Neural progenitor cell (in vitro differentiated cells): ENCODE measurements at regions not wholly inside any gene's neighbourhood (a gene's known extent, or its start where the extent isn't known, plus 50 kb on each side); places are given as distances from the start of the nearest gene placed in this dataset.

ENCODE experiments used
- DNase-seq: peaks from one replicate; pipeline ENCODE4 v3.0.0-alpha.2; 2016; ENCODE audit warnings: low spot score
- H2AFZ ChIP-seq: fragments of 200-600 bp; sonication (generic); replicated peaks from 2 replicates; pipeline ENCODE4 v1.6.1; 2016; ENCODE audit warnings: antibody characterized with exemption
- H3F3A ChIP-seq: fragments of 200-600 bp; sonication (generic); 2 replicates; pipeline ENCODE4 v1.6.1; 2016; ENCODE audit warnings: antibody characterized with exemption, low read depth
- H3K27ac ChIP-seq: fragments of 200-600 bp; sonication (generic); 2 replicates; pipeline ENCODE4 v1.5.1; 2016; ENCODE audit warnings: mild to moderate bottlenecking
- H3K27me3 ChIP-seq: fragments of 200-600 bp; sonication (generic); 2 replicates; pipeline ENCODE4 v1.6.1; 2016; ENCODE audit warnings: mild to moderate bottlenecking, moderate library complexity
- H3K36me3 ChIP-seq: fragments of 200-600 bp; sonication (generic); 2 replicates; pipeline ENCODE4 v1.5.1; 2016
- H3K4me1 ChIP-seq: fragments of 200-600 bp; sonication (generic); 2 replicates; pipeline ENCODE4 v1.6.1; 2016; ENCODE audit warnings: mixed run types
- H3K4me2 ChIP-seq: fragments of 200-600 bp; sonication (generic); 2 replicates; pipeline ENCODE4 v1.6.1; 2016
- H3K4me3 ChIP-seq: fragments of 200-600 bp; sonication (generic); 2 replicates; pipeline ENCODE4 v1.5.1; 2016
- H3K79me2 ChIP-seq: fragments of 200-600 bp; sonication (generic); 2 replicates; pipeline ENCODE4 v1.6.1; 2016; ENCODE audit warnings: low read depth
- H3K9ac ChIP-seq: fragments of 200-600 bp; sonication (generic); 2 replicates; pipeline ENCODE4 v1.6.1; 2016
- H3K9me3 ChIP-seq: fragments of 200-600 bp; sonication (generic); 2 replicates; pipeline ENCODE4 v1.5.1; 2016; ENCODE audit warnings: low read depth
- H4K20me1 ChIP-seq: fragments of 200-600 bp; sonication (generic); 2 replicates; pipeline ENCODE4 v1.6.1; 2016; ENCODE audit warnings: low read depth
- H3K27ac Mint-ChIP-seq: 3 replicates; pipeline ENCODE4 v1.8.0; 2021; ENCODE audit warnings: mixed read lengths
- H3K27me3 Mint-ChIP-seq: 2 replicates; pipeline ENCODE4 v1.8.0; 2022; ENCODE audit warnings: low read depth, mild to moderate bottlenecking, inconsistent platforms, moderate library complexity, mixed read lengths; ENCODE audit not compliant: insufficient read depth
- H3K36me3 Mint-ChIP-seq: 3 replicates; pipeline ENCODE4 v1.8.0; 2021; ENCODE audit warnings: mixed read lengths
- H3K4me1 Mint-ChIP-seq: 3 replicates; pipeline ENCODE4 v1.8.0; 2021; ENCODE audit warnings: mixed read lengths
- H3K4me3 Mint-ChIP-seq: 3 replicates; pipeline ENCODE4 v1.8.0; 2021; ENCODE audit warnings: mild to moderate bottlenecking, moderate library complexity, mixed read lengths
- H3K9me3 Mint-ChIP-seq: 3 replicates; pipeline ENCODE4 v1.8.0; 2020; ENCODE audit warnings: mixed read lengths
- CTCF ChIP-seq: fragments of 200-600 bp; sonication (generic); IDR thresholded peaks from 2 replicates; pipeline ENCODE4 v1.5.1; 2017; ENCODE audit warnings: antibody characterized with exemption, mild to moderate bottlenecking
- EZH2 ChIP-seq: fragments of 200-600 bp; sonication (generic); IDR thresholded peaks from 2 replicates; pipeline ENCODE4 v1.6.1; 2017; ENCODE audit warnings: antibody characterized with exemption, mild to moderate bottlenecking, moderate library complexity
- EZH2phosphoT487 ChIP-seq: fragments of 200-600 bp; sonication (generic); IDR thresholded peaks from 2 replicates; pipeline ENCODE4 v1.6.1; 2017; ENCODE audit warnings: antibody characterized with exemption

DNA sequence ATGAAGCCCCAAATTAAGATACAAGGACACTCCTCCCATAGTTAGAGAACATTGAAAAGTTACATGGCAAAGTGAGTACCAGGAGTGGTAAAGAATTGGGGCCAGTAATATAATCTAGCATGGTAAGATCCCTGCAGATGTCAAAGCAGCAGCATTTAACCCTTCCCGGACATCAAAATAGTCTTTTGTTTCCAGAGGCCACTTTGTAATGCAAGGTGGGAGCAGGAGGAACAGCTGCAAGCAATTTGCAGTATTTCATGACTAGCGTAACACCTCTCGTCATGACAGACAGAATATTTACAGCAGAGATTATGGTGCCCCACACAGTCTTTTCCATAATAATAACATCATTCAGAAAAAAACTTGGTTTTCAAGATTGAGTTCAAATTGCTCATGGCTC, 123.2 kb upstream of the VGLL2 start:
- no peaks in the 10 kb centered on the region for H3K36me3 ChIP-seq
- no peaks in the 10 kb centered on the region for H3K79me2 ChIP-seq
- Mint-ChIP-seq H3K4me1 (peaks cover 3% of the 10 kb centered on the region), H3K27ac (no peak overlapping the region), H3K27me3 (no peaks in the 10 kb centered on the region), H3K9me3 (peaks cover 7% of the 10 kb centered on the region), H3K36me3 (no peaks in the 10 kb centered on the region), H3K4me3 (no peak overlapping the region)
- no peaks in the 10 kb centered on the region for H3K9me3 ChIP-seq
- TF ChIP-seq CTCF, result no peak
- no peak for TF ChIP-seq EZH2phosphoT487
- no peak for TF ChIP-seq EZH2
- no peak for DNase-seq
- no peaks in the 10 kb centered on the region for H3F3A ChIP-seq
- no peak overlapping the region for H3K9ac ChIP-seq
- no peaks in the 10 kb centered on the region for H3K27me3 ChIP-seq
- no peak overlapping the region for H3K27ac ChIP-seq
- no peak overlapping the region for H3K4me3 ChIP-seq
- H3K4me2 ChIP-seq, result no peak overlapping the region
- no peak overlapping the region for H2AFZ ChIP-seq
- H3K4me1 ChIP-seq, result no peaks in the 10 kb centered on the region
- no peaks in the 10 kb centered on the region for H4K20me1 ChIP-seq

DNA sequence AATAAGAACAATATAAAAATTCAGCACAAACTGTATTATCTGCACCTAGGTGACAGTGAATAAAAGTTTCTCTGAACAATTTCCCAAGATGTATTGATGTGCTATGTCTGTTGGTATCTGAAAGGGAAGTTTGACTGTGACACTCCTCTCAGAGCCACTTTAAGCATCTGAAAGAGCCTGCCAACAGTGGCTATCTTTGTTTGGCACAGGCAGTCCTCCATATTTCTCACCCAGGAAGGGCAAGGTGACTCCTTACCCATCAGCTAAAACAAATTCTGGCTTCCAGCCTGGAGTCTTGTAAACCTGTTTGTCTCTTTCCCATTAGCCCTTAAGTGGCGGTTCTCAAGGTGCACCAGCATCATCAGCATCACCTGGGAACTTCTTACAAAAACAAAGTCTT, 122.4 kb upstream of the VGLL2 start:
- Histone ChIP-seq H3K27me3 (no peaks in the 10 kb centered on the region), H2AFZ (no peak overlapping the region), H3K4me3 (no peak overlapping the region), H3K36me3 (no peaks in the 10 kb centered on the region), H3F3A (no peaks in the 10 kb centered on the region), H3K79me2 (no peaks in the 10 kb centered on the region), H3K9me3 (no peaks in the 10 kb centered on the region), H3K4me2 (no peak overlapping the region), H3K27ac (no peak overlapping the region), H4K20me1 (no peaks in the 10 kb centered on the region), H3K4me1 (no peaks in the 10 kb centered on the region), H3K9ac (no peak overlapping the region)
- TF ChIP-seq EZH2phosphoT487, result no peak
- no peak for TF ChIP-seq EZH2
- Mint-ChIP-seq H3K4me3 (no peak overlapping the region), H3K27me3 (no peaks in the 10 kb centered on the region), H3K36me3 (no peaks in the 10 kb centered on the region), H3K9me3 (peaks cover 7% of the 10 kb centered on the region), H3K27ac (no peak overlapping the region), H3K4me1 (no peaks in the 10 kb centered on the region)
- DNase-seq, result no peak

- no peaks in the 10 kb centered on the region for H3K27me3 Mint-ChIP-seq
- no peaks in the 10 kb centered on the region for H4K20me1 ChIP-seq
- H3K4me1 Mint-ChIP-seq, result no peaks in the 10 kb centered on the region
- no peaks in the 10 kb centered on the region for H3F3A ChIP-seq
- H3K4me3 Mint-ChIP-seq, result no peak overlapping the region
- H3K4me1 ChIP-seq, result no peaks in the 10 kb centered on the region
- no peaks in the 10 kb centered on the region for H3K36me3 Mint-ChIP-seq
- no peak for TF ChIP-seq CTCF
- no peak for TF ChIP-seq EZH2phosphoT487
- no peak for TF ChIP-seq EZH2
- H3K27me3 ChIP-seq, result no peaks in the 10 kb centered on the region
- H3K36me3 ChIP-seq, result no peaks in the 10 kb centered on the region
- DNase-seq, result no peak
- H3K4me2 ChIP-seq, result no peak overlapping the region
- no peak overlapping the region for H3K27ac Mint-ChIP-seq
- H3K79me2 ChIP-seq, result no peaks in the 10 kb centered on the region
- no peak overlapping the region for H3K9ac ChIP-seq
- no peak overlapping the region for H3K27ac ChIP-seq
- H3K9me3 Mint-ChIP-seq, result peaks cover 7% of the 10 kb centered on the region
- H3K9me3 ChIP-seq, result no peaks in the 10 kb centered on the region
- H2AFZ ChIP-seq, result no peak overlapping the region
- H3K4me3 ChIP-seq, result no peak overlapping the region
These were observed 121.7 kb upstream of the VGLL2 start for GRCh38 chr6:117143647-117144046.

DNA sequence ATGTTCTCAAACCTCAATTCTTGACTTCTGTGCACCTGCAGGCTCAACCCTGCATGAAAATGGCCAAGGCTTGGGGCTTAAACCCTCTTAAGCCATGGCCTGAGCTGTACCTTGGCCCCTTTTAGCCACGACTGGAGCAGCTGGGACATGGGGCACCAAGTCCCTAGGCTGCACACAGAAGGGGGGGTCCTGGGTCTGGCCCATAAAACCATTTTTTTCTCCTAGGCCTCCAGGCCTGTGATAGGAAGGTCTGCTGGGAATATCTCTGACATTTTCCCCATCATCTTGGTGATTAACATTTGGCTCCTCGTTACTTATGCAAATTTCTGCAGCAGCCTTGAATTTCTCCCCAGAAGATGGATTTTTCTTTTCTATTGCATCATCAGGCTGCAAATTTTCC, 119.4 kb upstream of the VGLL2 start:
- no peaks in the 10 kb centered on the region for H3K4me1 Mint-ChIP-seq
- no peak overlapping the region for H3K9ac ChIP-seq
- no peaks in the 10 kb centered on the region for H3K79me2 ChIP-seq
- no peaks in the 10 kb centered on the region for H3K36me3 Mint-ChIP-seq
- H3K9me3 Mint-ChIP-seq, result peaks cover 7% of the 10 kb centered on the region
- no peak overlapping the region for H3K4me3 ChIP-seq
- no peaks in the 10 kb centered on the region for H3F3A ChIP-seq
- no peaks in the 10 kb centered on the region for H3K27me3 ChIP-seq
- no peaks in the 10 kb centered on the region for H4K20me1 ChIP-seq
- no peak overlapping the region for H3K27ac ChIP-seq
- H3K4me2 ChIP-seq, result no peak overlapping the region
- H3K27me3 Mint-ChIP-seq, result no peaks in the 10 kb centered on the region
- H3K9me3 ChIP-seq, result no peaks in the 10 kb centered on the region
- no peaks in the 10 kb centered on the region for H3K4me1 ChIP-seq
- H3K27ac Mint-ChIP-seq, result no peak overlapping the region
- H3K36me3 ChIP-seq, result no peaks in the 10 kb centered on the region
- DNase-seq, result no peak
- no peak overlapping the region for H3K4me3 Mint-ChIP-seq
- TF ChIP-seq EZH2 (no peak), EZH2phosphoT487 (no peak), CTCF (no peak)
- H2AFZ ChIP-seq, result no peak overlapping the region
